HCT116 (cell line): ENCODE measurements at regions not wholly inside any gene's neighbourhood (a gene's known extent, or its start where the extent isn't known, plus 50 kb on each side); places are given as distances from the start of the nearest gene placed in this dataset.

Source experiments
- ATAC-seq: fragments of 200-7000 bp; cut with Tn5 transposase; 2 replicates; pipeline ENCODE4 v1.9.1; 2020; ENCODE audit warnings: mild to moderate bottlenecking, moderate library complexity
- BruUV-seq: library from RNA; stranded (reverse); fragments of 400-500 nt; replicated peaks from 2 replicates; lab custom pipeline; 2021; lab: Mats Ljungman, UMichigan
- CTCF ChIA-PET: fragments of 300-600 bp; sonication (Branson Sonifier 250); formaldehyde crosslinking; loops from one replicate; lab custom pipeline; 2021; ENCODE audit warnings: antibody characterized with exemption; lab: Charles Lee
- POLR2A ChIA-PET: fragments of 300-600, 350-600 bp; sonication (Branson Sonifier 250); formaldehyde crosslinking; loops from one replicate; lab custom pipeline; 2021; ENCODE audit warnings: antibody characterized with exemption; lab: Charles Lee
- RAD21 ChIA-PET, 2 experiments: fragments of 300-600 bp; sonication (Branson Sonifier 250); formaldehyde crosslinking; loops; one replicate each; lab custom pipeline; 2023; ENCODE audit warnings: low total read pairs in 2 of 2; ENCODE audit not compliant: uncharacterized antibody in 2 of 2, unreplicated experiment in 2 of 2, low non-redundant PET in 1 of 2; lab: Charles Lee
- DNase-seq: peaks from one replicate; pipeline ENCODE4 v3.0.0-alpha.2; 2010; ENCODE audit warnings: low read depth, low spot score
- H2AFZ ChIP-seq: fragments of 200-600 bp; shearing (Covaris generic), sonication (generic); 2 replicates; pipeline ENCODE4 v1.6.1; 2017; ENCODE audit warnings: low read depth, mixed run types, mixed read lengths, antibody characterized with exemption, low read length; ENCODE audit not compliant: poor library complexity, severe bottlenecking
- H3K27ac ChIP-seq: 2 replicates; pipeline ENCODE4 v1.5.1; 2012; ENCODE audit warnings: low read depth, low read length
- H3K27me3 ChIP-seq: fragments of 200-600 bp; sonication (generic); 2 replicates; pipeline ENCODE4 v1.6.1; 2016; ENCODE audit warnings: mixed run types, low read length, mixed read lengths; ENCODE audit not compliant: insufficient read depth
- H3K36me3 ChIP-seq, 2 experiments: fragments of 200-500 bp in 1 of 2; fragments of 200-600 bp in 1 of 2; sonication (Bioruptor generic) in 1 of 2; sonication (generic) in 1 of 2; 2 replicates each; pipeline versions ENCODE4 v1.5.1 to v1.6.1; 2014 to 2016; ENCODE audit warnings: low read length in 2 of 2, inconsistent platforms in 1 of 2, mixed read lengths in 1 of 2, mixed run types in 1 of 2; ENCODE audit not compliant: insufficient read depth in 2 of 2, control insufficient read depth in 1 of 2
- H3K4me1 ChIP-seq, 2 experiments: fragments of 200-600 bp in 1 of 2; sonication (generic) in 1 of 2; 2 replicates each; pipeline versions ENCODE4 v1.5.1 to v1.6.1; 2012 to 2017; ENCODE audit warnings: low read length in 2 of 2, inconsistent platforms in 1 of 2, mild to moderate bottlenecking in 1 of 2, mixed read lengths in 1 of 2, mixed run types in 1 of 2, moderate library complexity in 1 of 2; ENCODE audit not compliant: insufficient read depth in 2 of 2, control insufficient read depth in 1 of 2
- H3K4me2 ChIP-seq: fragments of 200-600 bp; sonication (generic); 2 replicates; pipeline ENCODE4 v1.6.1; 2017; ENCODE audit warnings: mixed run types, low read length, mixed read lengths
- H3K4me3 ChIP-seq, 2 experiments: fragments of 200-600 bp in 1 of 2; sonication (generic) in 1 of 2; replicated peaks in 1 of 2; 2 replicates each; pipeline ENCODE4 v1.5.1; 2011 to 2016; ENCODE audit warnings: low read length in 2 of 2, control low read depth in 1 of 2, low read depth in 1 of 2, mild to moderate bottlenecking in 1 of 2, mixed read lengths in 1 of 2, mixed run types in 1 of 2
- H3K79me2 ChIP-seq: fragments of 200-600 bp; sonication (generic); 2 replicates; pipeline ENCODE4 v1.6.1; 2017; ENCODE audit warnings: mild to moderate bottlenecking, mixed run types, low read length, moderate library complexity, mixed read lengths; ENCODE audit not compliant: insufficient read depth
- H3K9ac ChIP-seq: fragments of 200-600 bp; sonication (generic); 2 replicates; pipeline ENCODE4 v1.6.1; 2016; ENCODE audit warnings: low read length, mixed read lengths
- H3K9me2 ChIP-seq: fragments of 200-600 bp; sonication (generic), shearing (Covaris generic); 2 replicates; pipeline ENCODE4 v1.6.1; 2017; ENCODE audit warnings: mixed run types, mild to moderate bottlenecking, moderate library complexity; ENCODE audit not compliant: insufficient read depth
- H3K9me3 ChIP-seq, 2 experiments: fragments of 200-500 bp in 1 of 2; fragments of 200-600 bp in 1 of 2; sonication (Bioruptor generic) in 1 of 2; sonication (generic) in 1 of 2; 2 replicates each; pipeline ENCODE4 v1.6.1; 2014 to 2017; ENCODE audit warnings: low read length in 2 of 2, mixed read lengths in 2 of 2, inconsistent platforms in 1 of 2, low read depth in 1 of 2, mild to moderate bottlenecking in 1 of 2, mixed run types in 1 of 2, moderate library complexity in 1 of 2; ENCODE audit not compliant: control insufficient read depth in 1 of 2, insufficient read depth in 1 of 2
- H4K20me1 ChIP-seq: fragments of 200-600 bp; sonication (generic), shearing (Covaris generic); 2 replicates; pipeline ENCODE4 v1.6.1; 2017; ENCODE audit warnings: mixed run types, mild to moderate bottlenecking, moderate library complexity; ENCODE audit not compliant: insufficient read depth
- JUND ChIP-seq: IDR thresholded peaks from 2 replicates; pipeline ENCODE4 v1.6.1; 2012
- RAD21 ChIP-seq: IDR thresholded peaks from 2 replicates; pipeline ENCODE4 v1.6.1; 2012; ENCODE audit warnings: low read depth, mild to moderate bottlenecking
- SIN3A ChIP-seq: IDR thresholded peaks from 2 replicates; pipeline ENCODE4 v1.6.1; 2012; ENCODE audit warnings: low read depth
- SRF ChIP-seq: IDR thresholded peaks from 2 replicates; pipeline ENCODE4 v1.6.1; 2012; ENCODE audit warnings: low read depth
- TCF7L2 ChIP-seq: IDR thresholded peaks from 2 replicates; pipeline ENCODE4 v1.7.0; 2011; ENCODE audit warnings: borderline replicate concordance, inconsistent platforms; ENCODE audit not compliant: insufficient read depth, insufficient read length; ENCODE audit errors: extremely low read depth
- intact Hi-C: fragments of 100-400 bp; cut with micrococcal nuclease; formaldehyde crosslinking; loops from 2 replicates; pipeline ENCODE4 v1.10.0; 2022
- TF ChIP-seq, protein P1 (sequence below): IDR thresholded peaks from 2 replicates; pipeline ENCODE4 v1.6.1; 2012; ENCODE audit warnings: low read depth
- TF ChIP-seq, protein P2 (sequence below): IDR thresholded peaks from 2 replicates; pipeline ENCODE4 v1.6.1; 2012
- TF ChIP-seq, protein P3 (sequence below), 3 experiments: fragments of 200-600 bp in 1 of 3; sonication (generic) in 1 of 3; IDR thresholded peaks in 2 of 3; conservative IDR thresholded peaks in 1 of 3; 2 replicates each; pipeline ENCODE4 v1.5.1; 2012 to 2017; ENCODE audit warnings: low read depth in 2 of 3, low read length in 2 of 3, antibody characterized with exemption in 1 of 3, borderline replicate concordance in 1 of 3, control low read depth in 1 of 3, mild to moderate bottlenecking in 1 of 3, mixed read lengths in 1 of 3, mixed run types in 1 of 3, moderate library complexity in 1 of 3; ENCODE audit not compliant: insufficient read depth in 1 of 3
- TF ChIP-seq, protein P4 (sequence below): IDR thresholded peaks from 2 replicates; pipeline ENCODE4 v1.6.1; 2012

DNA sequence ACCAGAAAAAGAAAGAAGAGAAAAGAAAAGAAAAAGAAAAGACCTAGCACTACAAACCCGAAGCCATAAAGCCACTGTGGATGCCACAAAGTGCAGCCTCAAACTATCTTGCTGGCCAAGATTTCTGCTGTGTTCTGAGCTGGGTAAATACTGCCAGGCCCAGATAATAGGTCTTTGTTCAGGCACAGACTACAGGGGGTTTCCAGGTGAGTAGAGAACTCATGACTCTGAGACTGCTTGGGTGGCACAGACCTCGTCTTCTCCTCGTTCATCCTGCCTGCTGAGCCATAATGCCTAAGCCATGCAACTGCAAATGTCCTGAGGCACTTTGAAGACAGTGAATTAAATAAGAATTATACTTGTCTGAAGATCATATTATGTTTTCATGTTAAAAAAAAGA, 651.8 kb downstream of the LMO4 start:
- TF ChIP-seq, protein P1, sequence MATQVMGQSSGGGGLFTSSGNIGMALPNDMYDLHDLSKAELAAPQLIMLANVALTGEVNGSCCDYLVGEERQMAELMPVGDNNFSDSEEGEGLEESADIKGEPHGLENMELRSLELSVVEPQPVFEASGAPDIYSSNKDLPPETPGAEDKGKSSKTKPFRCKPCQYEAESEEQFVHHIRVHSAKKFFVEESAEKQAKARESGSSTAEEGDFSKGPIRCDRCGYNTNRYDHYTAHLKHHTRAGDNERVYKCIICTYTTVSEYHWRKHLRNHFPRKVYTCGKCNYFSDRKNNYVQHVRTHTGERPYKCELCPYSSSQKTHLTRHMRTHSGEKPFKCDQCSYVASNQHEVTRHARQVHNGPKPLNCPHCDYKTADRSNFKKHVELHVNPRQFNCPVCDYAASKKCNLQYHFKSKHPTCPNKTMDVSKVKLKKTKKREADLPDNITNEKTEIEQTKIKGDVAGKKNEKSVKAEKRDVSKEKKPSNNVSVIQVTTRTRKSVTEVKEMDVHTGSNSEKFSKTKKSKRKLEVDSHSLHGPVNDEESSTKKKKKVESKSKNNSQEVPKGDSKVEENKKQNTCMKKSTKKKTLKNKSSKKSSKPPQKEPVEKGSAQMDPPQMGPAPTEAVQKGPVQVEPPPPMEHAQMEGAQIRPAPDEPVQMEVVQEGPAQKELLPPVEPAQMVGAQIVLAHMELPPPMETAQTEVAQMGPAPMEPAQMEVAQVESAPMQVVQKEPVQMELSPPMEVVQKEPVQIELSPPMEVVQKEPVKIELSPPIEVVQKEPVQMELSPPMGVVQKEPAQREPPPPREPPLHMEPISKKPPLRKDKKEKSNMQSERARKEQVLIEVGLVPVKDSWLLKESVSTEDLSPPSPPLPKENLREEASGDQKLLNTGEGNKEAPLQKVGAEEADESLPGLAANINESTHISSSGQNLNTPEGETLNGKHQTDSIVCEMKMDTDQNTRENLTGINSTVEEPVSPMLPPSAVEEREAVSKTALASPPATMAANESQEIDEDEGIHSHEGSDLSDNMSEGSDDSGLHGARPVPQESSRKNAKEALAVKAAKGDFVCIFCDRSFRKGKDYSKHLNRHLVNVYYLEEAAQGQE, result no peak
- TF ChIP-seq SIN3A (no peak), JUND (no peak), SRF (no peak), TCF7L2 (no peak), RAD21 (no peak)
- TF ChIP-seq, protein P2, sequence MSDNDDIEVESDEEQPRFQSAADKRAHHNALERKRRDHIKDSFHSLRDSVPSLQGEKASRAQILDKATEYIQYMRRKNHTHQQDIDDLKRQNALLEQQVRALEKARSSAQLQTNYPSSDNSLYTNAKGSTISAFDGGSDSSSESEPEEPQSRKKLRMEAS, result no peak
- TF ChIP-seq, protein P3, sequence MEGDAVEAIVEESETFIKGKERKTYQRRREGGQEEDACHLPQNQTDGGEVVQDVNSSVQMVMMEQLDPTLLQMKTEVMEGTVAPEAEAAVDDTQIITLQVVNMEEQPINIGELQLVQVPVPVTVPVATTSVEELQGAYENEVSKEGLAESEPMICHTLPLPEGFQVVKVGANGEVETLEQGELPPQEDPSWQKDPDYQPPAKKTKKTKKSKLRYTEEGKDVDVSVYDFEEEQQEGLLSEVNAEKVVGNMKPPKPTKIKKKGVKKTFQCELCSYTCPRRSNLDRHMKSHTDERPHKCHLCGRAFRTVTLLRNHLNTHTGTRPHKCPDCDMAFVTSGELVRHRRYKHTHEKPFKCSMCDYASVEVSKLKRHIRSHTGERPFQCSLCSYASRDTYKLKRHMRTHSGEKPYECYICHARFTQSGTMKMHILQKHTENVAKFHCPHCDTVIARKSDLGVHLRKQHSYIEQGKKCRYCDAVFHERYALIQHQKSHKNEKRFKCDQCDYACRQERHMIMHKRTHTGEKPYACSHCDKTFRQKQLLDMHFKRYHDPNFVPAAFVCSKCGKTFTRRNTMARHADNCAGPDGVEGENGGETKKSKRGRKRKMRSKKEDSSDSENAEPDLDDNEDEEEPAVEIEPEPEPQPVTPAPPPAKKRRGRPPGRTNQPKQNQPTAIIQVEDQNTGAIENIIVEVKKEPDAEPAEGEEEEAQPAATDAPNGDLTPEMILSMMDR (IDR thresholded peaks at IDR 0.05 in 2 of 3, conservative IDR thresholded peaks at IDR 0.05 in 1 of 3; ENCODE audit: borderline replicate concordance in 1 of 3, insufficient read depth in 1 of 3, low read depth in 2 of 3, low read length in 2 of 3), result no peak
- TF ChIP-seq, protein P4, sequence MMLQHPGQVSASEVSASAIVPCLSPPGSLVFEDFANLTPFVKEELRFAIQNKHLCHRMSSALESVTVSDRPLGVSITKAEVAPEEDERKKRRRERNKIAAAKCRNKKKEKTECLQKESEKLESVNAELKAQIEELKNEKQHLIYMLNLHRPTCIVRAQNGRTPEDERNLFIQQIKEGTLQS, result no peak
- TF ChIP-seq, all 23 proteins: peak for 0
- ATAC-seq, result no peak
- intact Hi-C loops, result no loop called here
- Histone ChIP-seq H2AFZ (no peak overlapping the region), H3K9ac (no peak overlapping the region), H4K20me1 (no peaks in the 10 kb centered on the region), H3K79me2 (no peaks in the 10 kb centered on the region), H3K4me2 (no peak overlapping the region), H3K27me3 (no peaks in the 10 kb centered on the region), H3K9me3 (no peaks in the 10 kb centered on the region), H3K4me3 (no peak overlapping the region), H3K9me2 (no peaks in the 10 kb centered on the region), H3K4me1 (no peaks in the 10 kb centered on the region), H3K27ac (no peak overlapping the region), H3K36me3 (no peaks in the 10 kb centered on the region)
- POLR2A ChIA-PET, result no interaction called here
- no TSS peak for BruUV-seq
- RAD21 ChIA-PET, result no interaction called here
- DNase-seq, result no peak
- CTCF ChIA-PET, result no interaction called here
